MM.1S (cell line): ENCODE measurements at regions not wholly inside any gene's neighbourhood (a gene's known extent, or its start where the extent isn't known, plus 50 kb on each side); places are given as distances from the start of the nearest gene placed in this dataset.

Experiments used
- DNase-seq: peaks from one replicate; pipeline ENCODE4 v3.0.0-alpha.2; 2015
- H2AFZ ChIP-seq: fragments of 300-600 bp; sonication (generic); 2 replicates; pipeline ENCODE4 v1.6.0; 2016; ENCODE audit warnings: antibody characterized with exemption, low read length
- H3F3A ChIP-seq: fragments of 300-600 bp; sonication (generic); 2 replicates; pipeline ENCODE4 v1.6.1; 2016; ENCODE audit warnings: mild to moderate bottlenecking, antibody characterized with exemption, low read length, moderate library complexity, mixed read lengths; ENCODE audit not compliant: insufficient read depth
- H3K27ac ChIP-seq: fragments of 300-600 bp; sonication (generic); 2 replicates; pipeline ENCODE4 v1.5.1; 2016; ENCODE audit warnings: mild to moderate bottlenecking, low read length
- H3K27me3 ChIP-seq: fragments of 300-600 bp; sonication (generic); replicated peaks from 2 replicates; pipeline ENCODE4 v1.6.0; 2016; ENCODE audit warnings: low read length; ENCODE audit not compliant: insufficient read depth
- H3K36me3 ChIP-seq: fragments of 300-600 bp; sonication (generic); replicated peaks from 2 replicates; pipeline ENCODE4 v1.6.1; 2016; ENCODE audit warnings: mild to moderate bottlenecking, low read length, mixed read lengths; ENCODE audit not compliant: insufficient read depth
- H3K4me1 ChIP-seq: fragments of 300-600 bp; sonication (generic); 2 replicates; pipeline ENCODE4 v1.6.1; 2016; ENCODE audit warnings: low read length, mixed read lengths
- H3K4me2 ChIP-seq: fragments of 300-600 bp; sonication (generic); 2 replicates; pipeline ENCODE4 v1.6.0; 2016; ENCODE audit warnings: low read depth, low read length
- H3K4me3 ChIP-seq: fragments of 300-600 bp; sonication (generic); 2 replicates; pipeline ENCODE4 v1.5.1; 2016; ENCODE audit warnings: low read length, mixed read lengths
- H3K79me2 ChIP-seq: fragments of 300-600 bp; sonication (generic); 2 replicates; pipeline ENCODE4 v1.6.1; 2016; ENCODE audit warnings: mixed run types, low read length, mixed read lengths
- H3K9ac ChIP-seq: fragments of 300-600 bp; sonication (generic); 2 replicates; pipeline ENCODE4 v1.6.1; 2016; ENCODE audit warnings: low read length, mixed read lengths
- H3K9me2 ChIP-seq: fragments of 300-600 bp; sonication (generic); replicated peaks from 2 replicates; pipeline ENCODE4 v1.6.1; 2016; ENCODE audit warnings: mild to moderate bottlenecking, low read length, mixed read lengths; ENCODE audit not compliant: insufficient read depth
- H3K9me3 ChIP-seq: fragments of 300-600 bp; sonication (generic); replicated peaks from 2 replicates; pipeline ENCODE4 v1.6.1; 2016; ENCODE audit warnings: mild to moderate bottlenecking, low read length, mixed read lengths; ENCODE audit not compliant: insufficient read depth
- H4K20me1 ChIP-seq: fragments of 300-600 bp; sonication (generic); 2 replicates; pipeline ENCODE4 v1.6.1; 2016; ENCODE audit warnings: mild to moderate bottlenecking, low read length, moderate library complexity, mixed read lengths; ENCODE audit not compliant: insufficient read depth
- EZH2 ChIP-seq: fragments of 300-600 bp; sonication (generic); optimal IDR thresholded peaks from 2 replicates; pipeline ENCODE3; 2017; ENCODE audit warnings: low read depth, mild to moderate bottlenecking, antibody characterized with exemption, low read length, mixed read lengths
- EZH2phosphoT487 ChIP-seq: fragments of 300-600 bp; sonication (generic); IDR thresholded peaks from 2 replicates; pipeline ENCODE4 v1.6.1; 2018; ENCODE audit warnings: antibody characterized with exemption, low read length
- TF ChIP-seq, protein P1 (sequence below): fragments of 300-600 bp; sonication (generic); IDR thresholded peaks from 2 replicates; pipeline ENCODE4 v1.5.1; 2016; ENCODE audit warnings: antibody characterized with exemption, low read length, mixed read lengths

DNA sequence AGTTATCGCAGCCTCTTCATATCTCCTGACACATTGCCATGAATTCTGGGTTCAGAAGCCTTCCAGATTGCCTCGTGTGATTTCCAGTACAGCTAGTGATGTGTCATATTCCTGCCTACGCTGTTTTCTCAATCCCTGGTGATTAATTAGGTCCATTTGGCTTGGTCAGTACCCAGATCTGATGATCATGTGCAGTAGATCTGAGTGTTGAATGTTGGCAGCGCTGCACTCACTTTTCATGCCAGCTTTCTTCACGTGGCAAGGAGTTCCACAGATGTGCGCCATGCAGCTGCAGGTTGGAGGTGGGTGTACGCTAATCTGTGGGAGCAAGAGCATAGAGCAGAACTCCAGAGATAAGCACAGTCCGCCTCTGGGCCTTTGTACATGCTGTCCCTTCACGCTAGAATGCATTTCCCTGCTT lies 86.9 kb upstream of the COL6A5 start:
- no peaks in the 10 kb centered on the region for H3K36me3 ChIP-seq
- H3K4me3 ChIP-seq: no peak overlapping the region
- H3K79me2 ChIP-seq: no peaks in the 10 kb centered on the region
- H4K20me1 ChIP-seq: no peaks in the 10 kb centered on the region
- H3K9me3 ChIP-seq: no peaks in the 10 kb centered on the region
- no peak overlapping the region for H2AFZ ChIP-seq
- no peaks in the 10 kb centered on the region for H3K9me2 ChIP-seq
- TF ChIP-seq, protein P1, sequence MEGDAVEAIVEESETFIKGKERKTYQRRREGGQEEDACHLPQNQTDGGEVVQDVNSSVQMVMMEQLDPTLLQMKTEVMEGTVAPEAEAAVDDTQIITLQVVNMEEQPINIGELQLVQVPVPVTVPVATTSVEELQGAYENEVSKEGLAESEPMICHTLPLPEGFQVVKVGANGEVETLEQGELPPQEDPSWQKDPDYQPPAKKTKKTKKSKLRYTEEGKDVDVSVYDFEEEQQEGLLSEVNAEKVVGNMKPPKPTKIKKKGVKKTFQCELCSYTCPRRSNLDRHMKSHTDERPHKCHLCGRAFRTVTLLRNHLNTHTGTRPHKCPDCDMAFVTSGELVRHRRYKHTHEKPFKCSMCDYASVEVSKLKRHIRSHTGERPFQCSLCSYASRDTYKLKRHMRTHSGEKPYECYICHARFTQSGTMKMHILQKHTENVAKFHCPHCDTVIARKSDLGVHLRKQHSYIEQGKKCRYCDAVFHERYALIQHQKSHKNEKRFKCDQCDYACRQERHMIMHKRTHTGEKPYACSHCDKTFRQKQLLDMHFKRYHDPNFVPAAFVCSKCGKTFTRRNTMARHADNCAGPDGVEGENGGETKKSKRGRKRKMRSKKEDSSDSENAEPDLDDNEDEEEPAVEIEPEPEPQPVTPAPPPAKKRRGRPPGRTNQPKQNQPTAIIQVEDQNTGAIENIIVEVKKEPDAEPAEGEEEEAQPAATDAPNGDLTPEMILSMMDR: no peak
- no peak for TF ChIP-seq EZH2phosphoT487
- no peak for TF ChIP-seq EZH2
- no peak overlapping the region for H3K27ac ChIP-seq
- no peaks in the 10 kb centered on the region for H3K27me3 ChIP-seq
- no peak overlapping the region for H3K4me2 ChIP-seq
- no peak for DNase-seq
- no peaks in the 10 kb centered on the region for H3K4me1 ChIP-seq
- no peak overlapping the region for H3K9ac ChIP-seq
- H3F3A ChIP-seq: no peaks in the 10 kb centered on the region

DNA sequence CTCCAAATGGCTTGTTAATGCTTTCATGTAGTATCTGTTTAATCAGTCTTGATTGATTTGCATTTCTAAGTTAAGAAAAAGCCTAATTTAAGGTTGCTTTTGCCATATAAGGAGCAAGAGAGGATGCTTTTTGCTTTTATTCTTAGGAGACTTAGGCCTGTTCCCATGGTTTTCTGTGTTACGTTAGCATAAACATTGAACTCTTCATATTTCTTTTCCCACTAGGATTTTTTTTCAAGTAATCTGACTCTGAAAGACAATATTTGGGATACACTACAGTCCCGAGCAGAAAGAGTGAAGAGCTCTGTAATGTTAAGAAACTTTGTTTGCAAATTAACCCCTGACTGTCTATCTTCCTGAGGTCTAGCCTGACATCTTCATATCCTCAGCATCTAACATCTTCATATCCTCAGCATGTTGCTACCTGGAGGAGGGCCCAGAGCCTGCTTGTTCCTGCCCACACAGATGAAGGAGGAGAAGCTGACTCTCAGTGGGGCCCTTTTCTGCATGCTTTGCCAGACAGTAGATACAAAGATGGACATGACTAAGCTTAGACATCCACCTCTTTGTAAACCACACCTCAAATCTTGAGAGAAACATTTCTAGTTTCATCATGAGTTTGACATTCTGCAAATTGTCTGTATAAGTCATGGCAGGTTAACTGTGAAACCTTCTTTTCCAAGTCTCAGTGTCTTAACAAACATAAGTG lies 86.2 kb upstream of the COL6A5 start:
- H3K4me1 ChIP-seq: no peaks in the 10 kb centered on the region
- H3K9me2 ChIP-seq: no peaks in the 10 kb centered on the region
- no peak for DNase-seq
- H4K20me1 ChIP-seq: no peaks in the 10 kb centered on the region
- H3K4me3 ChIP-seq: no peak overlapping the region
- no peak overlapping the region for H3K4me2 ChIP-seq
- no peak overlapping the region for H3K27ac ChIP-seq
- H3F3A ChIP-seq: no peaks in the 10 kb centered on the region
- H3K9ac ChIP-seq: no peak overlapping the region
- no peaks in the 10 kb centered on the region for H3K79me2 ChIP-seq
- H3K36me3 ChIP-seq: no peaks in the 10 kb centered on the region
- no peak overlapping the region for H2AFZ ChIP-seq
- TF ChIP-seq EZH2 (no peak), EZH2phosphoT487 (no peak)
- H3K27me3 ChIP-seq: no peaks in the 10 kb centered on the region
- H3K9me3 ChIP-seq: no peaks in the 10 kb centered on the region

DNA sequence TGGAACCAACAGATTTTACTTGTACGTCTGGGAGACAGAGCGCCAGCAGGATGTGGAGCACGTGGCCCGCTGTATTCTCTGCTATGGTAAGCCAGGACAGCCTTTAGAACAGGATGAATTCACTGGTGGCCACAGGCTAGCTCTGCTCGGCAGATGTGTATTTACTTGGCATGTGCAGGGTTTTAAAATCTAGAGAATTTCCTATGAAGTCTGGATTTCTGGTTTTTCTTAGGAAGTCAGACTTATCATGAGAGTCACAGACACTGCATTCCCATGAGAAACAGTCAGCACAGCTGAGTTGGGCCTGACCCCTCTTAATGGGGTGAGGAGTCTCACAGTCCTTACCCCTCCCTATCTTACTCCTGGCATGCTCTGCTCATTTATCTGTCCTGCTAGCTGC lies 84.6 kb upstream of the COL6A5 start:
- Histone ChIP-seq H3K4me1 (no peaks in the 10 kb centered on the region), H3K27me3 (no peaks in the 10 kb centered on the region), H3K9me3 (no peaks in the 10 kb centered on the region), H3K4me3 (no peak overlapping the region), H3K79me2 (no peaks in the 10 kb centered on the region), H3K36me3 (no peaks in the 10 kb centered on the region), H3K4me2 (no peak overlapping the region), H3K9me2 (no peaks in the 10 kb centered on the region), H2AFZ (no peak overlapping the region), H3K27ac (no peak overlapping the region), H3F3A (no peaks in the 10 kb centered on the region), H3K9ac (no peak overlapping the region), H4K20me1 (no peaks in the 10 kb centered on the region)
- no peak for DNase-seq
- TF ChIP-seq, protein P1: no peak
- TF ChIP-seq EZH2 (no peak), EZH2phosphoT487 (no peak)

DNA sequence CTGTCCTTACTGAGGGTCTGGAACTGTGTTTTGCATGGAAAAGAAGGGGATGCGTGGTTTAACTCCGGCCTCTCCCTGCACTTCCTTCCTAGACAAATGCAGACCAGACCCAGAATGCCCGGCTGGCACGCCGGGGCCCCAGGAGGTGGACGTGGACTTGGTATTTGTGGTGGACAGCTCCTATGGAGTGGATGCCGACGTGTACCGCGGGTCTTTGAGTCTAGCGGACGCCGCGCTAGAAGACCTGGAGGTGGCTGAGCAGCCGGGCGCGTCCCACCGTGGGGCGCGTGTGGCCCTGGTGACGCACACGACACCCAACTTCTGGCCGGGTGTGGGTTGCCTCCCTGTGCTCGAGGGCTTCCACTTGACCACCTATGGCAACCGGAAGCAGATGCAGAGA lies 81.8 kb upstream of the COL6A5 start:
- H3K4me3 ChIP-seq: no peak overlapping the region
- no peaks in the 10 kb centered on the region for H3K9me3 ChIP-seq
- H3K27ac ChIP-seq: no peak overlapping the region
- H3K4me2 ChIP-seq: no peak overlapping the region
- H3K79me2 ChIP-seq: no peaks in the 10 kb centered on the region
- H3K27me3 ChIP-seq: no peaks in the 10 kb centered on the region
- no peaks in the 10 kb centered on the region for H3K36me3 ChIP-seq
- no peak overlapping the region for H2AFZ ChIP-seq
- TF ChIP-seq EZH2 (no peak), EZH2phosphoT487 (no peak)
- TF ChIP-seq, protein P1: no peak
- DNase-seq: no peak
- H3K4me1 ChIP-seq: no peaks in the 10 kb centered on the region
- no peaks in the 10 kb centered on the region for H3K9me2 ChIP-seq
- H3K9ac ChIP-seq: no peak overlapping the region
- H4K20me1 ChIP-seq: no peaks in the 10 kb centered on the region
- H3F3A ChIP-seq: no peaks in the 10 kb centered on the region
